ENCODE measurements at regions not wholly inside any gene's neighbourhood (a gene's known extent, or its start where the extent isn't known, plus 50 kb on each side); places are given as distances from the start of the nearest gene placed in this dataset.

- H3K4me1 ChIP-seq (ENCODE audit: insufficient read depth, low read length), result no peaks in the 10 kb centered on the region
Measured at GRCh38 chr1:189987509-189987908, 490.2 kb downstream of the BRINP3 start.

GRCh38 chr1:189992856-189993255 is 484.8 kb downstream of the BRINP3 start:
- ATAC-seq (ENCODE audit: poor library complexity), result no peak
- Histone ChIP-seq H3K9me3 (ENCODE audit: control insufficient read depth in 1 of 2, insufficient read depth in 1 of 2, low read length in 2 of 2) (peaks cover 0 to 11% of the 10 kb centered on the region in 2 experiments), H3K36me3 (ENCODE audit: insufficient read depth, low read length) (no peaks in the 10 kb centered on the region), H3K4me3 (ENCODE audit: low read length) (no peak overlapping the region), H3K4me1 (ENCODE audit: insufficient read depth, low read length) (no peaks in the 10 kb centered on the region), H3K27ac (ENCODE audit: low read depth in 1 of 2, low read length in 2 of 2) (no peak overlapping the region), H3K27me3 (ENCODE audit: control insufficient read depth in 1 of 2, insufficient read depth in 2 of 2, low read length in 2 of 2) (no peaks in the 10 kb centered on the region)
- POLR2A ChIA-PET, result no interaction called here
- no peaks in the 10 kb centered on the region for H3K4me1 Mint-ChIP-seq (ENCODE audit: low read depth)
- peaks cover 21% of the 10 kb centered on the region for H3K9me3 Mint-ChIP-seq
- CTCF ChIA-PET, result no interaction called here
- intact Hi-C loops (cut with DNase I, micrococcal nuclease), result no loop called here
- no peaks in the 10 kb centered on the region for H3K27me3 Mint-ChIP-seq
- no peak overlapping the region for H3K4me3 Mint-ChIP-seq
- H3K27ac Mint-ChIP-seq, result no peak overlapping the region
- no peaks in the 10 kb centered on the region for H3K36me3 Mint-ChIP-seq (ENCODE audit: low read depth)
- no peak for TF ChIP-seq CTCF (IDR thresholded peaks at IDR 0.05)
- no peak for DNase-seq

More at GRCh38 chr1:189987509-189987908, 490.2 kb downstream of the BRINP3 start:
- no peak for DNase-seq
- Mint-ChIP-seq H3K9me3 (peaks cover 13% of the 10 kb centered on the region), H3K27ac (no peak overlapping the region), H3K4me1 (ENCODE audit: low read depth) (no peaks in the 10 kb centered on the region), H3K4me3 (no peak overlapping the region), H3K27me3 (no peaks in the 10 kb centered on the region), H3K36me3 (ENCODE audit: low read depth) (no peaks in the 10 kb centered on the region)
- ATAC-seq (ENCODE audit: poor library complexity), result no peak
- Histone ChIP-seq H3K27ac (ENCODE audit: low read depth in 1 of 2, low read length in 2 of 2) (no peak overlapping the region), H3K36me3 (ENCODE audit: insufficient read depth, low read length) (no peaks in the 10 kb centered on the region), H3K27me3 (ENCODE audit: control insufficient read depth in 1 of 2, insufficient read depth in 2 of 2, low read length in 2 of 2) (no peaks in the 10 kb centered on the region), H3K9me3 (ENCODE audit: control insufficient read depth in 1 of 2, insufficient read depth in 1 of 2, low read length in 2 of 2) (peaks cover 0 to 5% of the 10 kb centered on the region in 2 experiments), H3K4me3 (ENCODE audit: low read length) (no peak overlapping the region)
- intact Hi-C loops (cut with DNase I, micrococcal nuclease), result no loop called here
- no peak for TF ChIP-seq CTCF (IDR thresholded peaks at IDR 0.05)
- CTCF ChIA-PET, result no interaction called here
- POLR2A ChIA-PET, result no interaction called here

- POLR2A ChIA-PET, result no interaction called here
- DNase-seq, result no peak
Measured at GRCh38 chr1:190000365-190000872, 477.2 kb downstream of the BRINP3 start.

More at GRCh38 chr1:190000365-190000872, 477.2 kb downstream of the BRINP3 start:
- H3K4me1 Mint-ChIP-seq (ENCODE audit: low read depth), result no peaks in the 10 kb centered on the region
- peaks cover 13% of the 10 kb centered on the region for H3K9me3 Mint-ChIP-seq
- CTCF ChIA-PET, result no interaction called here
- ATAC-seq (ENCODE audit: poor library complexity), result no peak
- Histone ChIP-seq H3K27me3 (ENCODE audit: control insufficient read depth in 1 of 2, insufficient read depth in 2 of 2, low read length in 2 of 2) (no peaks in the 10 kb centered on the region), H3K36me3 (ENCODE audit: insufficient read depth, low read length) (no peaks in the 10 kb centered on the region), H3K27ac (ENCODE audit: low read depth in 1 of 2, low read length in 2 of 2) (no peak overlapping the region), H3K9me3 (ENCODE audit: control insufficient read depth in 1 of 2, insufficient read depth in 1 of 2, low read length in 2 of 2) (peaks cover 0 to 5% of the 10 kb centered on the region in 2 experiments), H3K4me1 (ENCODE audit: insufficient read depth, low read length) (no peaks in the 10 kb centered on the region), H3K4me3 (ENCODE audit: low read length) (no peak overlapping the region)
- TF ChIP-seq CTCF (IDR thresholded peaks at IDR 0.05), result no peak
- no peaks in the 10 kb centered on the region for H3K36me3 Mint-ChIP-seq (ENCODE audit: low read depth)
- intact Hi-C loops (cut with DNase I, micrococcal nuclease), result no loop called here
- no peak overlapping the region for H3K27ac Mint-ChIP-seq
- no peaks in the 10 kb centered on the region for H3K27me3 Mint-ChIP-seq
- H3K4me3 Mint-ChIP-seq, result no peak overlapping the region
